ENCODE measurements at regions not wholly inside any gene's neighbourhood (a gene's known extent, or its start where the extent isn't known, plus 50 kb on each side); places are given as distances from the start of the nearest gene placed in this dataset.
A peak's percentile ranks its signal among the peaks of the same experiment; 100 is the strongest.

- H3K79me2 ChIP-seq (ENCODE audit: low read length): no peaks in the 10 kb centered on the region
- no peak overlapping the region for H3K4me2 ChIP-seq (ENCODE audit: low read length)
- CTCF ChIA-PET: no interaction called here
Observed at GRCh38 chr4:37540486-37540885, 145.7 kb downstream of the RELL1 start.

GRCh38 chr4:37538931-37539330 is 147.2 kb downstream of the RELL1 start:
- no peak overlapping the region for H3K4me3 ChIP-seq (ENCODE audit: low read length)
- H3K4me1 ChIP-seq (ENCODE audit: insufficient read depth, low read length): peaks cover 22% of the 10 kb centered on the region
- CTCF ChIA-PET: no interaction called here
- H3F3A ChIP-seq (ENCODE audit: low read length, unreplicated experiment): no peaks in the 10 kb centered on the region
- intact Hi-C loops (cut with micrococcal nuclease): no loop called here
- H3K9me3 ChIP-seq (ENCODE audit: low read length): no peaks in the 10 kb centered on the region
- H3K36me3 ChIP-seq (ENCODE audit: low read depth, low read length): no peaks in the 10 kb centered on the region
- BruUV-seq (replicated peaks): no TSS peak
- no peaks in the 10 kb centered on the region for H3K9me2 ChIP-seq (replicated peaks; ENCODE audit: low read length)
- no peak overlapping the region for H3K9ac ChIP-seq (ENCODE audit: low read length)
- H4K20me1 ChIP-seq (ENCODE audit: low read length): no peaks in the 10 kb centered on the region
- no peak for TF ChIP-seq CTCF (conservative IDR thresholded peaks at IDR 0.05; ENCODE audit: low read depth, low read length)
- TF ChIP-seq EZH2phosphoT487 (IDR thresholded peaks at IDR 0.05; ENCODE audit: borderline replicate concordance, low read length): no peak
- TF ChIP-seq EZH2 (IDR thresholded peaks at IDR 0.05; ENCODE audit: low read length, unreplicated experiment): no peak
- no peak overlapping the region for H3K4me2 ChIP-seq (ENCODE audit: low read length)
- DNase-seq: no peak
- ATAC-seq: no peak
- H3K27ac ChIP-seq (ENCODE audit: low read length): no peak overlapping the region
- POLR2A ChIA-PET (ENCODE audit: unreplicated experiment): no interaction called here
- H2AFZ ChIP-seq (ENCODE audit: low read length): no peak overlapping the region
- H3K27me3 ChIP-seq (ENCODE audit: low read length): no peaks in the 10 kb centered on the region
- H3K79me2 ChIP-seq (ENCODE audit: low read length): no peaks in the 10 kb centered on the region

More at GRCh38 chr4:37540486-37540885, 145.7 kb downstream of the RELL1 start:
- TF ChIP-seq CTCF (conservative IDR thresholded peaks at IDR 0.05; ENCODE audit: low read depth, low read length) (no peak), EZH2 (IDR thresholded peaks at IDR 0.05; ENCODE audit: low read length, unreplicated experiment) (no peak), EZH2phosphoT487 (IDR thresholded peaks at IDR 0.05; ENCODE audit: borderline replicate concordance, low read length) (no peak)
- H3K9ac ChIP-seq (ENCODE audit: low read length): no peak overlapping the region
- H3K27me3 ChIP-seq (ENCODE audit: low read length): no peaks in the 10 kb centered on the region
- no peak for ATAC-seq
- no peaks in the 10 kb centered on the region for H3K9me3 ChIP-seq (ENCODE audit: low read length)
- peak; percentile 9 for DNase-seq
- no peak overlapping the region for H3K27ac ChIP-seq (ENCODE audit: low read length)
- POLR2A ChIA-PET (ENCODE audit: unreplicated experiment): no interaction called here
- BruUV-seq (replicated peaks): no TSS peak
- H3K9me2 ChIP-seq (replicated peaks; ENCODE audit: low read length): no peaks in the 10 kb centered on the region
- no peak overlapping the region for H2AFZ ChIP-seq (ENCODE audit: low read length)
- no peaks in the 10 kb centered on the region for H3K36me3 ChIP-seq (ENCODE audit: low read depth, low read length)
- H3K4me3 ChIP-seq (ENCODE audit: low read length): no peak overlapping the region
- H3K4me1 ChIP-seq (ENCODE audit: insufficient read depth, low read length): peaks cover 17% of the 10 kb centered on the region
- H3F3A ChIP-seq (ENCODE audit: low read length, unreplicated experiment): no peaks in the 10 kb centered on the region
- H4K20me1 ChIP-seq (ENCODE audit: low read length): no peaks in the 10 kb centered on the region
- intact Hi-C loops (cut with micrococcal nuclease): no loop called here

- BruUV-seq (replicated peaks): no TSS peak
- ChIA-PET CTCF (no interaction called here), POLR2A (ENCODE audit: unreplicated experiment) (no interaction called here)
Observed at GRCh38 chr4:37537484-37537883, 148.7 kb downstream of the RELL1 start.

More at GRCh38 chr4:37537484-37537883, 148.7 kb downstream of the RELL1 start:
- Histone ChIP-seq H2AFZ (ENCODE audit: low read length) (no peak overlapping the region), H3K4me1 (ENCODE audit: insufficient read depth, low read length) (peaks cover 31% of the 10 kb centered on the region), H3K27me3 (ENCODE audit: low read length) (no peaks in the 10 kb centered on the region), H3K79me2 (ENCODE audit: low read length) (no peaks in the 10 kb centered on the region), H3K9me3 (ENCODE audit: low read length) (no peaks in the 10 kb centered on the region), H3K27ac (ENCODE audit: low read length) (no peak overlapping the region), H3K9ac (ENCODE audit: low read length) (no peak overlapping the region), H3K4me2 (ENCODE audit: low read length) (no peak overlapping the region), H3F3A (ENCODE audit: low read length, unreplicated experiment) (no peaks in the 10 kb centered on the region), H3K9me2 (replicated peaks; ENCODE audit: low read length) (no peaks in the 10 kb centered on the region), H3K36me3 (ENCODE audit: low read depth, low read length) (no peaks in the 10 kb centered on the region), H4K20me1 (ENCODE audit: low read length) (no peaks in the 10 kb centered on the region), H3K4me3 (ENCODE audit: low read length) (no peak overlapping the region)
- ATAC-seq (no peak), DNase-seq (no peak)
- intact Hi-C loops (cut with micrococcal nuclease): no loop called here
- TF ChIP-seq EZH2phosphoT487 (IDR thresholded peaks at IDR 0.05; ENCODE audit: borderline replicate concordance, low read length): no peak
- TF ChIP-seq CTCF (conservative IDR thresholded peaks at IDR 0.05; ENCODE audit: low read depth, low read length): no peak
- no peak for TF ChIP-seq EZH2 (IDR thresholded peaks at IDR 0.05; ENCODE audit: low read length, unreplicated experiment)
